Neural cell (in vitro differentiated cells): ENCODE measurements at regions not wholly inside any gene's neighbourhood (a gene's known extent, or its start where the extent isn't known, plus 50 kb on each side); places are given as distances from the start of the nearest gene placed in this dataset.

Source experiments
- CTCF ChIP-seq: fragments of 450-650 bp; IDR thresholded peaks from 2 replicates; pipeline ENCODE4 v1.5.1; 2014; ENCODE audit warnings: antibody characterized with exemption, mild to moderate bottlenecking, moderate library complexity; ENCODE audit not compliant: poor library complexity, severe bottlenecking
- EP300 ChIP-seq: fragments of 450-650 bp; conservative IDR thresholded peaks from 2 replicates; pipeline ENCODE4 v1.6.1; 2014; ENCODE audit warnings: antibody characterized with exemption, mild to moderate bottlenecking, moderate library complexity; ENCODE audit not compliant: poor library complexity, severe bottlenecking
- EZH2 ChIP-seq: fragments of 200-600, 300-800 bp; shearing (Covaris generic), sonication (generic); IDR thresholded peaks from 2 replicates; pipeline ENCODE4 v1.6.1; 2014; ENCODE audit warnings: antibody characterized with exemption, low read length, borderline replicate concordance, mild to moderate bottlenecking; ENCODE audit not compliant: insufficient read depth, poor library complexity, severe bottlenecking
- MXI1 ChIP-seq: fragments of 450-650 bp; conservative IDR thresholded peaks from 2 replicates; pipeline ENCODE4 v1.6.1; 2014; ENCODE audit warnings: antibody characterized with exemption, mild to moderate bottlenecking; ENCODE audit not compliant: poor library complexity, severe bottlenecking
- POLR2AphosphoS5 ChIP-seq: IDR thresholded peaks from 2 replicates; pipeline ENCODE4 v1.6.1; 2012
- RAD21 ChIP-seq: fragments of 450-650 bp; conservative IDR thresholded peaks from 2 replicates; pipeline ENCODE4 v1.6.1; 2014; ENCODE audit warnings: antibody characterized with exemption, mild to moderate bottlenecking, moderate library complexity
- REST ChIP-seq: IDR thresholded peaks from 2 replicates; pipeline ENCODE4 v1.6.1; 2012; ENCODE audit warnings: borderline replicate concordance

GRCh38 chr17:52754838-52755237, 596.3 kb upstream of the CA10 start:
- TF ChIP-seq CTCF, result no peak
- no peak for TF ChIP-seq POLR2AphosphoS5
- TF ChIP-seq REST, result no peak
- no peak for TF ChIP-seq RAD21
- TF ChIP-seq MXI1, result no peak
- no peak for TF ChIP-seq EZH2
- TF ChIP-seq EP300, result no peak
